Breast epithelium (tissue), 4 donors: ENCODE measurements at regions not wholly inside any gene's neighbourhood (a gene's known extent, or its start where the extent isn't known, plus 50 kb on each side); places are given as distances from the start of the nearest gene placed in this dataset.

Source experiments
- DNase-seq, 2 donors: peaks; one replicate each; pipeline ENCODE4 v3.0.0-alpha.2; 2019; ENCODE audit warnings: low spot score in 2 of 2
- H3K27ac ChIP-seq, 2 donors: fragments of 200-600 bp; sonication (generic) in 1 of 2; one replicate each; pipeline ENCODE4 v1.5.1; 2016 to 2019; ENCODE audit warnings: mild to moderate bottlenecking in 1 of 2
- H3K27me3 ChIP-seq, 2 donors: fragments of 200-600 bp; sonication (generic) in 1 of 2; one replicate each; pipeline versions ENCODE4 v1.5.1 to v1.6.0; 2017 to 2019; ENCODE audit warnings: control low read depth in 1 of 2, mild to moderate bottlenecking in 1 of 2
- H3K36me3 ChIP-seq: fragments of 200-600 bp; one replicate; pipeline ENCODE4 v1.5.1; 2019
- H3K4me1 ChIP-seq, 2 donors: fragments of 200-600 bp; sonication (generic); one replicate each; pipeline ENCODE4 v1.5.1; 2016 to 2019; ENCODE audit warnings: control low read depth in 1 of 2
- H3K4me3 ChIP-seq, 3 donors: fragments of 200-600 bp; sonication (generic); 1 replicate in 2 of 3; 2 replicates in 1 of 3; pipeline ENCODE4 v1.5.1; 2016 to 2019; ENCODE audit warnings: mild to moderate bottlenecking in 3 of 3, moderate library complexity in 2 of 3
- H3K9me3 ChIP-seq, 2 donors: fragments of 200-600 bp; sonication (generic) in 1 of 2; one replicate each; pipeline ENCODE4 v1.5.1; 2016 to 2019; ENCODE audit warnings: control low read depth in 1 of 2
- POLR2A ChIP-seq: fragments of 450-650 bp; IDR thresholded peaks from one replicate; pipeline ENCODE4 v1.6.1; 2016; ENCODE audit warnings: antibody characterized with exemption, mild to moderate bottlenecking, moderate library complexity
- POLR2AphosphoS5 ChIP-seq, 3 donors: sonication (generic); formaldehyde crosslinking; IDR thresholded peaks; one replicate each; pipeline ENCODE4 v1.6.1; 2017; ENCODE audit warnings: antibody characterized with exemption in 3 of 3
- intact Hi-C: fragments of 100-400 bp; cut with DNase I; formaldehyde crosslinking; loops from one replicate; pipeline ENCODE4 v1.15.1; 2023; ENCODE audit warnings: low total_unique reads
- TF ChIP-seq, protein P1 (sequence below), 3 donors: fragments of 450-650 bp; IDR thresholded peaks; one replicate each; pipeline ENCODE4 v1.5.1; 2016 to 2017; ENCODE audit warnings: antibody characterized with exemption in 3 of 3, mild to moderate bottlenecking in 3 of 3, moderate library complexity in 3 of 3

DNA sequence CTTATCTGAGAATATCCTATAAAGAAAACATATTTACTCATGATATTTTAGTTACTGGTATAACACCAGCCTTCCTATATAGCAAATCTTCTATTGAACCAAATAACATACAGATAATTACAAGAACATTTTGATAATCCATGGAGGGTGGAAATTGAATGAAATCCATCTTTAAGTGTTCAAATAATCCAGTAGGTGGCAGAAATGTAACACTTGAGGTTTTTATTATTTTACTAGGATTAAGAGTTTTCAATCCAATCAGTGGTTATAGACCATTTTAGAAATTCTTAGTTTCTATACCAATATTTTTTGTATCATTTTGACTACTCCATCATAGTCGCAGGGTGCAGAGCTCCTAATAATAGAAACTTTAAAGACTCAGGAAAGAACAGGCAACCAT, 101.9 kb upstream of the KCNH8 start:
- no peak overlapping the region for H3K27ac ChIP-seq
- H3K9me3 ChIP-seq = no peaks in the 10 kb centered on the region
- DNase-seq = no peak
- H3K36me3 ChIP-seq = no peaks in the 10 kb centered on the region
- H3K27me3 ChIP-seq = no peaks in the 10 kb centered on the region
- TF ChIP-seq, protein P1, sequence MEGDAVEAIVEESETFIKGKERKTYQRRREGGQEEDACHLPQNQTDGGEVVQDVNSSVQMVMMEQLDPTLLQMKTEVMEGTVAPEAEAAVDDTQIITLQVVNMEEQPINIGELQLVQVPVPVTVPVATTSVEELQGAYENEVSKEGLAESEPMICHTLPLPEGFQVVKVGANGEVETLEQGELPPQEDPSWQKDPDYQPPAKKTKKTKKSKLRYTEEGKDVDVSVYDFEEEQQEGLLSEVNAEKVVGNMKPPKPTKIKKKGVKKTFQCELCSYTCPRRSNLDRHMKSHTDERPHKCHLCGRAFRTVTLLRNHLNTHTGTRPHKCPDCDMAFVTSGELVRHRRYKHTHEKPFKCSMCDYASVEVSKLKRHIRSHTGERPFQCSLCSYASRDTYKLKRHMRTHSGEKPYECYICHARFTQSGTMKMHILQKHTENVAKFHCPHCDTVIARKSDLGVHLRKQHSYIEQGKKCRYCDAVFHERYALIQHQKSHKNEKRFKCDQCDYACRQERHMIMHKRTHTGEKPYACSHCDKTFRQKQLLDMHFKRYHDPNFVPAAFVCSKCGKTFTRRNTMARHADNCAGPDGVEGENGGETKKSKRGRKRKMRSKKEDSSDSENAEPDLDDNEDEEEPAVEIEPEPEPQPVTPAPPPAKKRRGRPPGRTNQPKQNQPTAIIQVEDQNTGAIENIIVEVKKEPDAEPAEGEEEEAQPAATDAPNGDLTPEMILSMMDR (IDR thresholded peaks at IDR 0.05) = no peak
- TF ChIP-seq POLR2AphosphoS5 (IDR thresholded peaks at IDR 0.05) (no peak), POLR2A (no peak)
- H3K4me1 ChIP-seq = no peaks in the 10 kb centered on the region
- intact Hi-C loops = no loop called here
- no peak overlapping the region for H3K4me3 ChIP-seq

DNA sequence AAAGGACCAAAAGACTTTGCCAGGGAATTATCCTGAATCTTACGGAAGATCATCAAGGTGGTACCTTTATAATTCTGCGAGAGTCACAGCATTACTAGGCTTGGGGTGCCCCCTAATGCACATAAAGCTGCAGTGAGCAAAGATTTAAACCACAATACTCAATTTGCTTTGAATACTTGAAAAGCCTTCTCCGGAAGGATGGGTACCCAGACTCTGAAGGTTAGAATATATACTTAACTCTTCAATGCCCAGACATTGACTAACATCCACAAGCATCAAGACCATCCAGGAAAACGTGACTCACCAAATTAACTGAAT, 117.8 kb upstream of the KCNH8 start:
- no peaks in the 10 kb centered on the region for H3K4me1 ChIP-seq
- no peaks in the 10 kb centered on the region for H3K27me3 ChIP-seq
- no peak overlapping the region for H3K4me3 ChIP-seq
- TF ChIP-seq, protein P1 (IDR thresholded peaks at IDR 0.05) = no peak
- TF ChIP-seq POLR2AphosphoS5 (IDR thresholded peaks at IDR 0.05) = no peak
- no peak for TF ChIP-seq POLR2A
- no peaks in the 10 kb centered on the region for H3K36me3 ChIP-seq
- H3K27ac ChIP-seq = no peak overlapping the region
- H3K9me3 ChIP-seq = no peaks in the 10 kb centered on the region
- intact Hi-C loops = no loop called here
- DNase-seq = no peak

DNA sequence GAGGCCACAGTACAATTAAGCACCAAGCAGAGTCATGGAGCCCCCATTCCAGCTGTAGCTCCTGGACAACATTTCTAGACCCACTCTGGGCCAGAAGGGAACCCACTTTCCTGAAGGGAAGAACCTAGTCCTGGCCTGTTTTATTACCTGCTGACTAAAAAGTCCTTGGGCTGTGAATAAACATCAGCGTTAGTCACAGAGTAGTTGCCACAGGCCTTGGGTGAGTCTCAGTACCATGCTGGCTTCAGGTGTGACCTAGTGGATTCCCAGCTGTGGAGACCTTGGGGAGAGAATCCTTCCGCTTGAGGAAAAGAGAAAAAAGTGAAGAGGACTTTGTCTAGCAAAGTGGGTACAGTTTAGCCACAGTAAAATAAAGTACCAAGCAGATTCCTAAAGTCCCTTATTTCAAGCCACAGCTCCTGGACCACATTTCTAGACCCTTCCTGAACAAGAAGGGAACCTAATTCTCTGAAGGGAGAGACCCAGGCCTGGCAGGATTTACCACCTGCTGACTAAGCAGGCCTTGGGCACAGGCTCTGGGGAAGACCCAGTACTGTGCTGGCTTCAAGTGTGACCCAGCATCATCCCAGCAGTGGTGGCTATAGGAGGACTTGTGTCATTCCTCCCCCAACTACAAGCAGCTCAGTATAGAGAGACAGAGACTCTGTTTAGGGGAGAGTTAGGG, 118.3 kb upstream of the KCNH8 start:
- intact Hi-C loops = no loop called here

DNA sequence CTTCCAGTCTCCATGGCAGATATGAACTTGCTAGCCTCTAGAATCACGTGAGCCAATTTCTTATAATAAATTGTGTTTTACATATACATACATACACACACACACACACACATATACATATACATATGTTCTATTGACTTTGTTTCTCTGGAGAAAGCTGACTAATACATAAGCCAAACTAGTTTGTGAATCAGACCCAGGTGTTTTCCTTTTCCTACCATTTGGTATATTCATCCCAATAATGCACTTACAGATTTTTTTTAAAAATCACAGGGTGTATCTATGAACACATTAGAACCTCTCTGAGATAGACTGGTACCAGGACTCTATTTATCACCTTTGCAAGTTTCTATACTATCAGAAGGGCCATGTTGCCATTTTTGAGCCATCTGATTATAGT, 122.9 kb upstream of the KCNH8 start:
- H3K9me3 ChIP-seq = no peaks in the 10 kb centered on the region
- no peaks in the 10 kb centered on the region for H3K36me3 ChIP-seq
- intact Hi-C loops = no loop called here
- H3K4me1 ChIP-seq = no peaks in the 10 kb centered on the region
- H3K4me3 ChIP-seq = no peak overlapping the region
- no peak for DNase-seq
- H3K27ac ChIP-seq = no peak overlapping the region
- H3K27me3 ChIP-seq = no peaks in the 10 kb centered on the region
- TF ChIP-seq, protein P1 (IDR thresholded peaks at IDR 0.05) = no peak
- no peak for TF ChIP-seq POLR2A
- no peak for TF ChIP-seq POLR2AphosphoS5 (IDR thresholded peaks at IDR 0.05)

More for the DNA sequence above, 118.3 kb upstream of the KCNH8 start:
- no peaks in the 10 kb centered on the region for H3K9me3 ChIP-seq
- DNase-seq = no peak
- H3K27ac ChIP-seq = no peak overlapping the region
- H3K27me3 ChIP-seq = no peaks in the 10 kb centered on the region
- no peaks in the 10 kb centered on the region for H3K4me1 ChIP-seq
- no peaks in the 10 kb centered on the region for H3K36me3 ChIP-seq
- TF ChIP-seq, protein P1 (IDR thresholded peaks at IDR 0.05) = no peak
- TF ChIP-seq POLR2A = no peak
- TF ChIP-seq POLR2AphosphoS5 (IDR thresholded peaks at IDR 0.05) = no peak
- H3K4me3 ChIP-seq = no peak overlapping the region

DNA sequence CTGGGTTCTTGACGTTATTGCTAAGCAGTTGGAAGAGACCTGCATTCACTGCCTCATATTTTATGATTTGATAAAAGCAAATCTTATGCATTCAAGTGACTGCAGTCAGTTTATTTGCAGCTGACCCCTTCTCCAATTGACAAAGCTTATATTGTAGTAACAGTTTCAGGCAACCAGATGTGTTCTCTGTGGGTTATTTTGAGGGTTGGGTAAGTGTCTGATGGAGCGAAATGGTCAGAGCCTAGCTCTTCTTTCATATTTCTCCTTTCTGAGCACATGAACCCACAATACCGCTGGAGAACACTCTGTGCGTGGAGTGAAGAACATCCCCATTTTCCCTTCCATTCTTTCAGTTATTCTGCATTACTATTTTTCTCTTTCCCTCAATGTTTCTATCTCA, 125.8 kb upstream of the KCNH8 start:
- TF ChIP-seq, protein P1 (IDR thresholded peaks at IDR 0.05) = no peak
- TF ChIP-seq POLR2A = no peak
- TF ChIP-seq POLR2AphosphoS5 (IDR thresholded peaks at IDR 0.05) = no peak
- Histone ChIP-seq H3K36me3 (no peaks in the 10 kb centered on the region), H3K4me1 (no peaks in the 10 kb centered on the region), H3K4me3 (no peak overlapping the region), H3K9me3 (no peaks in the 10 kb centered on the region), H3K27me3 (no peaks in the 10 kb centered on the region), H3K27ac (no peak overlapping the region)
- intact Hi-C loops = no loop called here
- no peak for DNase-seq
